Caki2 (cell line): ENCODE measurements at regions not wholly inside any gene's neighbourhood (a gene's known extent, or its start where the extent isn't known, plus 50 kb on each side); places are given as distances from the start of the nearest gene placed in this dataset.

Source experiments
- DNase-seq: peaks from one replicate; pipeline ENCODE4 v3.0.0-alpha.2; 2015; ENCODE audit warnings: low read depth
- in situ Hi-C: cut with HindIII; loops from 2 replicates; pipeline ENCODE4 v1.10.0; 2016; ENCODE audit warnings: low sequenced_read_pairs, low pct_unique_long_range_greater_than_20kb, mixed read lengths

DNA sequence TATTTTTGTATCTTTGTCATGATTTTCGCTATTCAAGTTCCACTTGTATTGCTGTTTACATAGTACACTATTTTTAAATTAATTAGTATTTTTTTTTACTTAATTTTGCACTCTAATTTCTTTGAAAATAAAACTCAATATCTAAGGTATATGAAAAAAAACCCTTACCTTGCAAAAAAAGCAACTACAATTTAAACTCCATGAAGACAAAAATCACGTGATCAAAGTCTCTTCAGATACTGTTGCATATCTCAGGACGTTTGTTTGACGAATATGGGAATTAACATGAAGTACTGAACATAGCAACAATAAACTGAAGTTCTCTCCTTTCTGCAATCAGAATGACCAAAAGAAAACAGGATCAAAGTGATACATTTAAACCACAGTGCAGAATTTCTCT, 968.4 kb upstream of the SEL1L start:
- no peak for DNase-seq
- in situ Hi-C loops: no loop called here

DNA sequence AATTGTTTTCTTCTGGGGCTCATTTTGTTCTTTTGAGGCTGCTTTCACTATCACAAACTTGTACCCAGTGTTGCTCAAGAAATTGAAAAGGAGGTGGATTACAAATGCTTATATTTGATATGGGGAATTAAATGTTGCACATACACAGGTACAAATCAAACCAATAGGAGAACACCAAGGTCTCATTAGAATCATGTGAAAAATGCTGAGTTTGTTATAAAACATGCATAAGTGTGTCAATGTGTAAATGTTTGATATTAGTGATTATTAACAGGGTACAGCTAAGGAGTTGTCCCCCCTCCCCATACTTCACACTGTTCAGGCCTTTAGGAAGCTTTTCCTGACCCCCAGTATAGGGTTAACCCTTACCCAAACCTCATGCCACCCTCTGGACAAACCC, 971.2 kb upstream of the SEL1L start:
- in situ Hi-C loops: no loop called here
- no peak for DNase-seq

DNA sequence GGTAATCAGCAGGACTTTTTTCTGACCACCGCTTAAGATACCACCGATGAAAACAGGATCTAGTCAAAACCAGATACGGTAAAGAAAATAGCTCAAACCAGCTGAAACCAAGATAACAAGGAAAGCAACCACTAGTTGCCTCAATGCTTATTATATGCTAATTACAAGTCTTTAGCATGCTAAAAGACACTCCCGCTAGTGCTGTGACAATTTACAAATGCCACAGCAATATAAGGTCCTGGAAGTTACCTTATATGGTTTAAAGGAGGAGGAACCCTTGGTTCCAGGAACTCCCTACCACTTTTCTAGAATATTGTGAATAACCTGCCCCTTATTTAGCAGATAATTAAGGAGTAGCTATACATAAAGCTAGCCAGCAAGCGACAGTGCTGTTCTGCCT, 976.4 kb upstream of the SEL1L start:
- no peak for DNase-seq
- in situ Hi-C loops: no loop called here

DNA sequence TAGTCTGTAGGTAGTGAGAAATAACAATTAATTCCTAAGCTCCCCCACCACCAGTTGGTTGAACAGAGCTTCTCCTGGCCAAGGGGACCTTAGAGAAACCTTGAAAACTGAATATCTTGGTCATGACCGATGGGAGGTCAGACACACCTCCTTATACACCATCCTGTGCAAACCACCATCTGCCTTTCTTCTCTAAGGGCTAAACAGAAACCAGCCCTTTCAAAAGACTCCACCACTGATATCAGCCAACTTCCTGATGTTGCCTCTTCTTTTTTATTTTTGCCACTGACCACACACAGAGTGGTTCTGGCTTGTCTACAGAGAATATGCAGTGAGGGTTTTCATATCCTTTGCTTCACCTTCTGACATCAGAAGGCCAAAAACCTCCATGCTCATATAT, 977.7 kb upstream of the SEL1L start:
- in situ Hi-C loops: no loop called here
- no peak for DNase-seq

DNA sequence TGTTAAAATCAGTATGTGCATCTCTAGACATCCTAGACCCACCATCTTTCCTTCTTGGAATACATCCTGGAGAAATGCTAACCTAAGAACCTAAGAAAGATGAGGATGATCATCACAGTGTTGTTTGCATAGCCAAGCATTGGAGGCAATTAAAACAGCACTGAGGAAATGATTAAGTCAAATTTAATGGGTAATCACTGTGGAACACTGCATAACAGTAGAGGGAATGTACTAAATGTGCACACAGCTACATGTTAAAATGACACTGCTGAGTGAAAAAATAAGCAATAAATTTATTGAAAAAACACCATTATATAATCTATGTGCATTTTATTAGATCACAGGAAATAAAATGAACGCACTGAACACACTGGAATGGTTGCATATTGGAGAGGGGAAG, 987.1 kb upstream of the SEL1L start:
- in situ Hi-C loops: no loop called here
- no peak for DNase-seq

DNA sequence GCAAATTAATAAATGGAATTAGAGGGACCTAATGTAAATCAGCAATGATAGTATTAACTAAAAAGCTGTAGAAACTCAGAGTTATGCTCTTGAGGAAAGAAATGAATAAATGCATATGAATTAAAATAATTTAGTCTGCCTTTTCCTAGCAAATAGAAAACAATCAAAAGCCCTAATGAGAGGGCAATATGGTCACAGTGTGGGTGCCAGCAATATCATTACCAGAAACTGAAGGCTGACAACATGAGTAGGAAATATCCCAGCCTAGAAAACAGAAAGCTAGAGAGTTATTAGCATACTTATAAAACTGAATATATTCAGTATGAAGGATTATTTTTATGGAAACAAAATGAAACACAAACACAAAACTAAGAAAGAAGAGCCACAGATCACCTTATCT, 987.5 kb upstream of the SEL1L start:
- DNase-seq: no peak
- in situ Hi-C loops: no loop called here

DNA sequence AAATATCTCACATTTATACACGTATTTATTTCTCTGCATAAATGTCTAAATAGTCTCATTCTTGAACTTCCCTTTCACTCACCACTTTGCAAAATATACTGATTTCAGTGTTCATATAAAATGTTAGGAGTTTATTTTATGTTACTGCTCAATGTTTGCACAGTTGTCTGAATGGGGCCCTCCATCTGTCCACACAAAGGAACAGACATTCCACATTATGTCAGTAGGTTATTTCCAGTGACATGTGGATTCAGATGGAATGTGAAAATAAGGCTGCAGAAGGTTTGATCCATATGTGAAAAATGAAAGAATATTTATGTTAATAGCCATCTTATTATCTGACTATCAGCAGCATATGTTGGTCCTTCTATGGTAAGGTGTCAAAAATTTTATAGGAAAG, 994.4 kb upstream of the SEL1L start:
- DNase-seq: no peak
- in situ Hi-C loops: no loop called here

DNA sequence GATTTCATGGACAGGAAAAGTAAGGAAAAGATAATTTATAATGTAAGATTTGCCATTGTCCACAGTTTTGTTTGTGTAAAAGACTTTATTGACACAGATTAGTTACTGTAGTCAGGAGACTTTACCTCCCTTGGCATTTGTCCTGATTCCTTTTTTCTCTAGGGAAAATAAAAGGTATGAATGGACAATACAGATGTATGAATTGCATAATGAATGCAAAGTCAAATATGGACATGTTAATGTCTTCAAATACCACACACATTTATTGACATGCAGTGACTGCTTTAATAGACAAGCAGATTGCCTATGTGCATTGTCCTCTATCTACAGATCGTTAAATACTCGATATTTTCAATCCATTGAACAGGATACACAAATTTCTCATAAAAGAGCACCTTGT, 999.7 kb upstream of the SEL1L start:
- in situ Hi-C loops: no loop called here

DNA sequence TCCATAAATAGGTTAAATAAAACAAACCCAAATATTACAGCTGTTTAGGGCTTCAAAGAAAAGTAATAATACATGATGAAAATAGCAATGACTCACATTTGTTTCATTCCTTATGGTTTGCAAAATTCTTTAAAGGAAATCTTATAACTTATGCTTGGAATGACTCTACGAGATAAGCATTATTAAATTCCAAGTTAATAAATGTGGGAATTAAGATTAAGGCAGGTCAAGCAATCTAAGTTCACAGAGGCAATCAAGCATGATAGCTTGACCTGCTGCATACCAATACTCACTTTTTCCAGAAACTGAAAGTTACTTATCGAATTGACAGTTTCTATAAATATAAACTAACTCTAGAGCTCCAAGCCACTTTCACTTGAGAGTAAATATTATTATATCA, 1002.9 kb upstream of the SEL1L start:
- no peak for DNase-seq
- in situ Hi-C loops: no loop called here

More for the DNA sequence above, 999.7 kb upstream of the SEL1L start:
- DNase-seq: no peak

DNA sequence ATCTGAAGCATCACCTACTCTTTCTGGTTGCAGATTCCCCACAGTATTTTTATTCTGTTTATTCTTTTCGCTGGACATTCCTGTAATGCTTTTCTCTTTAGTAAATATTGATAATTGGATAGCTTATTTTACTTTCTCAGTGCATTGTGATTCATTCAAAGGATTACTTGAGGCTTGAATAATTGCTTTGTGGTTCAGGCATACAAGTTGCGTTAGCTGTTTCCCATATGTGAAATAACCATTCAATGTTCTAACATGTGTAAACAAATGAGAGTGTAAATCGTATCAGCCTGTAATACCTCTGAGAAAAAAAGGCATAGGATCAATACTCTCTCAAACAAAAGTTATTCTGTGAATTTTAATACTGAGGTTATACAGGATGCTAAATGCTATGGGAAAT, 1004.2 kb upstream of the SEL1L start:
- in situ Hi-C loops: no loop called here
- DNase-seq: no peak

DNA sequence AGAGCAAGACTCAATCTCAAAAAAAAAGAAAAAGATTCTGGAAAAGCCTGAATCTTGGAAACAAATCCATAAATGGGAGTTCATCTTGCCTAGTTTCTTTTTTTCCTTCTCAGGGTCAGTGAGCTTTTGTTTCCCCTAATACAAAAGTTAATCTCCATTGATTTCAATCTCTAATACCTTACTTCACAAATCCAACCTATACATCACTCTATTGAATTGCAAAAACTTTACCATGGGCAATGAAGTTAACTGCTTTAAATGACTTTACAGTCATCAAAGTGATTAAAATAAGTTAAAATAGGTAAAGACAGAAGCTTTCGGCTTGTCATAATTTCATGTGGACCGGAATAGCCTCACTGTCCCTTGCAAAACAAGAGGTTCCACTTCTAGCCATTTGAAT, 1012.7 kb upstream of the SEL1L start:
- DNase-seq: no peak
- in situ Hi-C loops: no loop called here

DNA sequence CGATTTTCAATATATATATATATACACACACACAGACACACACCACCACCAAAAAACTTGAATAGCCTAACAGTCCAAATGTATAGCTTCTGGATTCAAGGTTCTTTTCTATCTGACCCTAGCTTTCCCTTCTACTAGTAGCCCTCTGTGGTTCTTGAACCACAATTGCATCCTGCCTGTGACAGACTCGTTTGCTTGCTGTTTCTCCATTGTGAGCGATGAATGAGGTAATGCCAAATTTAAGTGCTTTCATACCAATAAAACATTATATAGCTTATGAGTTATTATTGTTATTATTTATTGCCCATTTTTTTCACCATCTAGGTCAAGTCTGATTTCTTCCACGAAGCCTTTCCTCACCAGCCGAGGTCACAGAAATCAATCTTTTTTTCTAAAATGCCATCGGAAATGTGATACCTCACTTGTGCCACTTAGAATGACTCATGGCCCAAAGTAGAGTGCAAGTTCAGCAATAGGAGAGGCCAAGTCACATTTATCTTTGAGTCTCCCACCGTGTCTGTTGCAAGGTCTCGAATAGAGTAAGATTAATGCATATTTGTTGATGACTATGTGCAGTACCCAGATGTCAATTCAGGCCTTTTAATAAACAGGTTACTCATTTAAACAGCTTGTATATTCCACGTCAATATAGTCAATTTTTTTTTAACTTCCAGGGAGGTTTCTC, 1015.8 kb upstream of the SEL1L start:
- in situ Hi-C loops: no loop called here

DNA sequence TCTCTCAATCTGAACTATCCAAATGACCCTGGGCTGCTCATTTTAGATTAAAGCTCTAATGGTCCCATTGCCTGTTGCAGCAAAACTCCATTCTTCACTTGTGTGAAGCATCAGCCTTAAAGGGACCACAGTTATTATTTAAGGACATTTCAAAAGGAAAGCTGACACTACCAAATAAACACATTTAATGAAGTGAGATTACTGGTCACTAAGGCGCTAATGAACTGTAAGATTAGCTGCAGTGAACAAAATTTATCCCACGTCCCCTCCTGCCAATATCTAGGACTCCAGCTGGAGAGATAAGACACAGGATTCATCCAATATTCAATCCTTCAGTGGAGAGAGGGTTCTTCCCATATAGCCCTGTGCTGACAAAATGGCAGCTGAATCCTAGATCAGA, 1029.2 kb upstream of the SEL1L start:
- no peak for DNase-seq
- in situ Hi-C loops: no loop called here

More for the DNA sequence above, 1015.8 kb upstream of the SEL1L start:
- DNase-seq: no peak

DNA sequence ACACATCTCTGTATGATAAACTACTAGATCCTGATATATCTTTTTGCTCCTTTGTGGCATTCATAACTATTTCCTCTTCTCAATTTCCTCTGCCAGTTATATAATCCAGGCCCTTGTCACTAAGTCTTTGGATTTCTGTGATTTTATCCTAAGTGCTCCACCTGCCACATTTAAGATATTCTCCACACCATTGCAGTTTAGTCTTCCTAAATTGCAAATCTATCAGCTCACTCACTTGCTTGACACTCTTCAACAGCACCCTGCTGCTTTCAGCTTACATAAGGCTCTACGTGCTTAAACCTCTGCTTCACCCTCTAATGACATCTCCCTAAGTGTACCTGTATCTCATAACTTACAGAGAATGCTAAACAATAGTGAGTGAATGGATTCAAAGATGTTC, 1032.2 kb upstream of the SEL1L start:
- DNase-seq: no peak
- in situ Hi-C loops: no loop called here

DNA sequence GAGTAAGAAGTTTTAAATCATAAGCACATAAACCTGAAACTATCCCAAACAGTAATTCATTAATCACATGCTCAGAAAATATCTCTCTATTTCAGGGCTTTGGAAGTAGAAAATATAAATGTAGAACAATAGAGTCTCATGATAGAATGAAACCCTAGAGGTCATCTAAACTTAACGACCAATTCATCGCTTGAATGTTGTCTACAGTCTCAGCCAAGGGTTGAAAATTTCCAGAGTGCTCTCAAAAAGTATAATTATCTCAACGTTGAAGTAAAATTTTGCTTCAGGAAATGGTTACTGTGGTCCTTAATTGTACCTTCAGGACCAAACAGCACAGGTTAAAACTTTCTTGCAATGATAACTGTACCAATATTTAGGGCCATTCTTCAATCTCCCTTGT, 1053.6 kb upstream of the SEL1L start:
- in situ Hi-C loops: no loop called here

DNA sequence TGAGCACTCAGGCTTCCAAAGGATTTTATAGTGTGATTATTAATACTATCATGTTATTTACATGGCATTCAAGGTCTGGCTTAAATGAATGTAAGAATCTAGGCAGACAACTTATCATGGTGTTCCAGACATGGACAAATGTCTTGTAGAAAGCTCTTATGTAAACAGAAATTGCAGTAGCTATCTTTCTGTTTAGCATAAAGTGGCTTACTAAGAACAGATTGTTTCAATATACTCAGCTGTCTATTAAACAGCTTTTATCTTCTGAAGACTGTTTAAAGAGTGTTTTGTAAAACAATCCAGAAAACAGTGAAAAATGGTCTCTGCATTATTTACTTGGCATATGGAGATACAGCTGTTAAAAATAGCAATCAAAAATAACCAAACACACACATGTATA, 1061.8 kb upstream of the SEL1L start:
- no peak for DNase-seq
- in situ Hi-C loops: no loop called here

More for the DNA sequence above, 1053.6 kb upstream of the SEL1L start:
- no peak for DNase-seq

DNA sequence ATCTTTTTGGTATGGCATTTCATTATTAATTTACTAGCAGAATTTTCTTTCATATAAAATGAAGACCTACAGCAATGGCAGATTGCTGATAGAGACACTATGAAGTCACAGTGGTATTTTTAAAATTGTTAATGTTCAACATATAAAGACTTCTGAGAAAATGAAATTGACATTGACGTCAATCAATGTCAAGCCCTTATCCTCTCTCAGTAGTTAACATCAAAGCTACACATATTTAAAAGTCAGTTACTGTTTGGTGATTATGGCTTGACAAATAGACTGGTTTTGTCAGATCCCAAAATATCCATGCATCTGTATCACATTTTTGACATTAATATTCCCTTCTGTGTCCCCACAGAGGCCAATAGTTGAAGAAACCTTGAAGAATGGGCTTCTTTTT, 1069.1 kb upstream of the SEL1L start:
- no peak for DNase-seq
- in situ Hi-C loops: no loop called here

DNA sequence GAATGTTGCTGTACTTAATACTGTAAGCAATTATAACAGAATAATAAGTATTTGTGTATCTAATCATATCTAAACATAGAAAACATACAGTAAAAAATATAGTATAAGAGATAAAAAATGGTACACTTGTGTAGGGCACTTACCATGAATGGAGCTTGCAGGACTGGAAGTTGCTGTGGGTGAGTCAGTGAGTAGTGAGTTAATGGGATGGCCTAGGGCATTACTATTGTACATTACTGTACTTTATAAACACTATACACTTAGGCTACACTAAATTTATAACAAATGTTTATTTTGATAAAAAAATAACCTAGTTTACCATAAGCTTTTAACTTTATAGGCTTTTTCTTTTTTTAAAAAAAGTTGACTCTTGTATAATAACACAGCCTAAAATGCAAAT, 1071.2 kb upstream of the SEL1L start:
- in situ Hi-C loops: no loop called here
- DNase-seq: no peak

DNA sequence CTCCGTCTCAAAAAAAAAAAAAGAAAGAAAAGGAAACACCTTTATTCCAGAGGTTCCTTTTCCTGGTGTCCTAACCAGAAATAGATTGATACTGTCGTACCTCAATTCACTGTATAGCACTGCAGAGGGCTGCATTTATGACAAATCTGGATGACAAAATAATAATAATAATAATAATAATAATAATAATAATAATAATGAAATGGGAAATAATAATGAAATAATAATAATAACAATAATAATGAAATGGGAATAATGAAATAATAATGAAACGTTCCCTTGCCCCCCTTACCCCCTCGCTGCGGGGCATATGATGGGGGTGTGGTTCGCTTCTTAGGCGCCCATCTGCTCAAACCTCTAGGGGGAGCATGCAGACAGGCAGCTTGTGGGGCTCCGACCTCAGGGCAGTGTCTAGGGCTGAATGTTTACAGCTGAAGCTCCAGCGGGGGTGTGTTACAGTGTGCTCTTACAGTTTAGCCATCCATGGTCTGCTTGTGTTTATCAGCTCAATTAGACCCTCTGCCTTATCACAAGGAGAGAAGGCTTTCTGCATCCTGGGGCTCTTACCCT, 1088.3 kb upstream of the SEL1L start:
- in situ Hi-C loops: no loop called here
- DNase-seq: no peak
